Fibroblast of mammary gland (primary cell): ENCODE measurements at regions not wholly inside any gene's neighbourhood (a gene's known extent, or its start where the extent isn't known, plus 50 kb on each side); places are given as distances from the start of the nearest gene placed in this dataset.
"Not testable (repeated sequence)": the region's sequence is repeated elsewhere in the genome, so short reads cannot be mapped to it uniquely, and the experiment has no call there.

Experiments used
- DNase-seq: peaks from one replicate; pipeline ENCODE4 v3.0.0-alpha.2; 2010; ENCODE audit warnings: low read depth
- H3K4me3 ChIP-seq: 2 replicates; pipeline ENCODE4 v1.5.1; 2011; ENCODE audit warnings: low read depth, mild to moderate bottlenecking, low read length, moderate library complexity; ENCODE audit not compliant: control insufficient read depth
- CTCF ChIP-seq: conservative IDR thresholded peaks from 2 replicates; pipeline ENCODE4 v1.5.1; 2011; ENCODE audit warnings: low read depth, low read length, inconsistent platforms; ENCODE audit not compliant: control insufficient read depth, insufficient read depth

DNA sequence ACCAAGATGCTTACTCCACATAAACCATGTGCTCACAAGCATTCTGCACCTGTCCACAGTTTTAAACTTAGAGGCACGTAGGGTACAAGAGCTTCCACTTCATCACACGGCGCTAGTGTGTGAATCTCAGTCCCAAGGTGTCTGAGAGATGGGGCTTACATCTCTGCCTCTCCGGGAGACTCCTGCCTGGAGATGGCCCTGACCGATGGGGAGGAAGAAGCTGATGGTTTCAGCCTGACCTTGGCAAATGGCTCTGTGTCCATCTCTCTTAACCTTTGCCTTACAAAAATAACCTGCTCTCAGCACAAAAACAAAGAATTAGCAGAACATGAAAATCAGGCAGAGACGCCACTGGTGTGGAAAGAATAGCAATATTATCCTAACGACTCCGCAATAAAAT is 559.3 kb upstream of the B3GAT1 start:
- TF ChIP-seq CTCF = no peak

GRCh38 chr11:134967746-134968145 is 555.7 kb upstream of the B3GAT1 start:
- no peak for TF ChIP-seq CTCF
- DNase-seq = no peak
- no peak overlapping the region for H3K4me3 ChIP-seq

More for the DNA sequence above, 559.3 kb upstream of the B3GAT1 start:
- no peak for DNase-seq
- H3K4me3 ChIP-seq = no peak overlapping the region

GRCh38 chr11:134961386-134961785 is 549.3 kb upstream of the B3GAT1 start:
- not testable (repeated sequence) for DNase-seq, H3K4me3 ChIP-seq

- no peak overlapping the region for H3K4me3 ChIP-seq
- no peak for DNase-seq
- TF ChIP-seq CTCF = no peak
Observed at GRCh38 chr11:134958870-134959269, 546.8 kb upstream of the B3GAT1 start.

DNA sequence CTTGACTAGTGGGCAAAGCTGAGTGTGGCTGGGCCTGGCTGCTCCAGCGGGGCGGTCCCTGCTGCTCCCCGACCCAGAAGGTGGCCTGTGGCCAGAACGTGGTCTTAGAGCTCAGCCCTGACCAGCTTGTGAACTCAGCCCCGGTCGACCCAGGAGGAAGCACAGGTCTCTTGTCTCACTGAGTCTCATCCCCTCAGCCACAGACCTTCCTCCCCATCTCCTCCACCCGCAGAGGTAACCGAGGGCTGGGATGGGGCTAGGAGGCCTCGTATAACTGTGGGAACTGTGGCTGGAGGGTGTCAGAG is 546.2 kb upstream of the B3GAT1 start:
- H3K4me3 ChIP-seq = no peak overlapping the region
- no peak for DNase-seq
- no peak for TF ChIP-seq CTCF

DNA sequence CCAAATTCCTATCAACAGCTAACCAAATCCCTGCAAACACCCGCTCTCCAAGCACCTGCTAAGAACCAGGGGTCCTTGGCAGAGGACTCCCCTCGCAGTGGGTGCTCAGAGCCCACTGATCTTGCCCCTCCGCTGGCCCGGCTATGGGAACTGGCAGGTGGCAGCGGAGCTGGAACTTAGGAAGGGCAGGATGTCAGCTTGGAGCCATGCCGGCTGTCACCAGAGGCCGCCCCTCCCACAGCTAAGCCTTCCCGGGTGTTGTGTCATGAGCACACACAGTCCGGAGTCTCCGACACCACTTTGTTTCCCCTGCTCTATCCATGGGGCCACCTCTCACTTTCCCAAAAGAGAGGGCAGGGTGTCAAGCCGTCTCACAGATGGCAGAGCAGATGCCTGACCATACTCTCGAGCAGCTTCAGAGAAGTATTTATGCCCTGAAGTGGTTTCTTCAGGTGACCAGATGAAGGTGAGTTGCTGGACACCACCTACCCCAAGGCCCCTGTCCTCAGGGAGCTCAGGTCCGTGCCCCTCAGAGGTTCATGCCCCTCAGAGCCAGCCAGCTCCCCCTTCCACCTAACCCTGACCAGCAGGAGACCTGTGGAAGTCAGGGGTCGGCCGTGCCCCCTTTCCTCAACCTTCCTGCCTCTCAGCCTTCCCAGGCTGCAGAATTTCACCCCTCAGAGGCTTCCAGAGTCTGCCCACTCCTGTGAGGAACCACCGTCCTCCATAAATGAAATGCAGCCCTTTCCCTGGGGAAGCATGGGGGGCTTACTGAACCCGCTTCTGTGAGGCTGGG is 545.7 kb upstream of the B3GAT1 start:
- TF ChIP-seq CTCF = no peak
- no peak for DNase-seq
- no peak overlapping the region for H3K4me3 ChIP-seq

DNA sequence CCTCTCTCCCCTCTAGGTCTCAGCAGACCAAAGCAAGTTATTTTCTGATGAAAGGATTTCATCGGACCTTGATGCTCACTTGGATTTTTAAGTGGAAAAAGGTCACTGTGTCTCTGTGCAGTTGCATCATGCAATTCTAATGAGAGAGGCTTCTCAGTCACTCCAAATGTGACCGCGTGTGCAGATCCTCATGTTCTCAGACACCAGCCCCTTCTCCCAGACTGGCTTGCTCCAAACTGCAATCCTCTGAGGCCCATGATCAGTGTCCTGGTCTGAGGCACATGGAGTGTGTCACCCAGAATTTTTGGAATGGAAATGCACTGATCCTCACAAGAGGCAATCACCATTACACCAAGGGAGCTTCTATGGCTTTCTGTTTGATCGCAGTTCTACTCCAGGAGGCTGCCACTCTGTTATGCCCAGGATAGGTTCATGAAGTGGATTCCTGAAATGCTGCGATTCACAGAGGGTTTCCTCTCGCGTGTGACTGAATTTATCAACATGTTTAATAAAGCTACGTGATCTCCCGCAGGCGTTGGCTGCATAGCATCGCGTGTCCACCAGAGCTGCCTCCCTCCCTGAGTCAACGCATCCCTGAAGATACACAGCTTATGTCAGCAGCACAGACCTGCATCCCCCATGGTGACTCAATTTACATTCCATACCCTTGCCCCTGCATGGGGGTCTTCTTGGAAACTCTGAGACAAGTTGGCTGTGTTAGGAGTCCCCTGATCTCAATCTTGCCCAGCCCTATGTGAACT is 544.6 kb upstream of the B3GAT1 start:
- TF ChIP-seq CTCF = no peak
- DNase-seq = no peak
- no peak overlapping the region for H3K4me3 ChIP-seq

GRCh38 chr11:134955970-134956369 is 543.9 kb upstream of the B3GAT1 start:
- DNase-seq, H3K4me3 ChIP-seq: not testable (repeated sequence)
